Natural killer cell (primary cell): ENCODE measurements at regions not wholly inside any gene's neighbourhood (a gene's known extent, or its start where the extent isn't known, plus 50 kb on each side); places are given as distances from the start of the nearest gene placed in this dataset.

ENCODE experiments used
- ATAC-seq, 3 donors: fragments of 150-1000 bp in 2 of 3; fragments of 200-7000 bp in 1 of 3; cut with Tn5 transposase; 1 replicate in 1 of 3; 2 replicates in 2 of 3; pipeline ENCODE4 v1.10.0; 2021; ENCODE audit warnings: mild to moderate bottlenecking in 2 of 3, moderate library complexity in 2 of 3
- DNase-seq, 2 donors: peaks; one replicate each; pipeline versions ENCODE4 v3.0.0 to v3.0.0-alpha.2; 2013 to 2021; ENCODE audit warnings: mixed read lengths in 1 of 2
- H3K27ac ChIP-seq: one replicate; pipeline ENCODE4 v1.5.1; 2013; ENCODE audit warnings: mild to moderate bottlenecking, low read length
- H3K27me3 ChIP-seq: one replicate; pipeline ENCODE4 v1.6.1; 2013; ENCODE audit warnings: low read length; ENCODE audit not compliant: control insufficient read depth, insufficient read depth
- H3K36me3 ChIP-seq: one replicate; pipeline ENCODE4 v1.6.1; 2013; ENCODE audit warnings: low read length; ENCODE audit not compliant: control insufficient read depth, insufficient read depth
- H3K4me1 ChIP-seq: one replicate; pipeline ENCODE4 v1.6.1; 2013; ENCODE audit warnings: low read length; ENCODE audit not compliant: control insufficient read depth, insufficient read depth
- H3K4me3 ChIP-seq: one replicate; pipeline ENCODE4 v1.5.1; 2013; ENCODE audit warnings: low read length
- H3K9me3 ChIP-seq: one replicate; pipeline ENCODE4 v1.6.1; 2013; ENCODE audit warnings: low read length; ENCODE audit not compliant: control insufficient read depth, insufficient read depth
- H3K27ac Mint-ChIP-seq, 2 donors: one replicate each; pipeline ENCODE4 v1.8.0; 2022; ENCODE audit warnings: mild to moderate bottlenecking in 2 of 2, mixed read lengths in 2 of 2, moderate library complexity in 1 of 2
- H3K27me3 Mint-ChIP-seq, 2 donors: one replicate each; pipeline ENCODE4 v1.8.0; 2022; ENCODE audit warnings: low read depth in 2 of 2, mixed read lengths in 2 of 2
- H3K36me3 Mint-ChIP-seq: one replicate; pipeline ENCODE4 v1.8.0; 2022; ENCODE audit warnings: mixed read lengths
- H3K4me1 Mint-ChIP-seq, 2 donors: one replicate each; pipeline ENCODE4 v1.8.0; 2022; ENCODE audit warnings: mixed read lengths in 2 of 2
- H3K4me3 Mint-ChIP-seq: one replicate; pipeline ENCODE4 v1.8.0; 2022; ENCODE audit warnings: mild to moderate bottlenecking, moderate library complexity, mixed read lengths
- H3K9me3 Mint-ChIP-seq, 2 donors: one replicate each; pipeline ENCODE4 v1.8.0; 2022; ENCODE audit warnings: mixed read lengths in 2 of 2
- WGBS: methylation state at CpG from one replicate; pipeline ENCODE4 v1.1.7; 2013; ENCODE audit warnings: missing lambda C conversion rate; ENCODE audit not compliant: insufficient coverage; 5-methylcytosine and 5-hydroxymethylcytosine counted together
- intact Hi-C: fragments of 100-400 bp; cut with micrococcal nuclease; formaldehyde crosslinking; loops from one replicate; pipeline ENCODE4 v1.14.2; 2022
- TF ChIP-seq, protein P1 (sequence below): fragments of 200-600 bp; IDR thresholded peaks from one replicate; pipeline ENCODE4 v1.8.0; 2022; ENCODE audit warnings: antibody characterized with exemption

GRCh38 chr18:29164020-29164706 lies 987.2 kb upstream of the CDH2 start:
- H3K4me1 ChIP-seq, result no peaks in the 10 kb centered on the region
- Mint-ChIP-seq H3K4me3 (no peak overlapping the region), H3K27me3 (no peaks in the 10 kb centered on the region), H3K27ac (no peak overlapping the region), H3K9me3 (peaks cover 4 to 7% of the 10 kb centered on the region in 2 donors), H3K36me3 (peaks cover 8% of the 10 kb centered on the region), H3K4me1 (no peaks in the 10 kb centered on the region)
- H3K27me3 ChIP-seq, result no peaks in the 10 kb centered on the region
- no peak for DNase-seq
- H3K27ac ChIP-seq, result no peak overlapping the region
- intact Hi-C loops, result no loop called here
- no peaks in the 10 kb centered on the region for H3K36me3 ChIP-seq
- no peak overlapping the region for H3K4me3 ChIP-seq
- 67% methylated on average over 1 of the region's 1 CpG for WGBS
- TF ChIP-seq, protein P1, sequence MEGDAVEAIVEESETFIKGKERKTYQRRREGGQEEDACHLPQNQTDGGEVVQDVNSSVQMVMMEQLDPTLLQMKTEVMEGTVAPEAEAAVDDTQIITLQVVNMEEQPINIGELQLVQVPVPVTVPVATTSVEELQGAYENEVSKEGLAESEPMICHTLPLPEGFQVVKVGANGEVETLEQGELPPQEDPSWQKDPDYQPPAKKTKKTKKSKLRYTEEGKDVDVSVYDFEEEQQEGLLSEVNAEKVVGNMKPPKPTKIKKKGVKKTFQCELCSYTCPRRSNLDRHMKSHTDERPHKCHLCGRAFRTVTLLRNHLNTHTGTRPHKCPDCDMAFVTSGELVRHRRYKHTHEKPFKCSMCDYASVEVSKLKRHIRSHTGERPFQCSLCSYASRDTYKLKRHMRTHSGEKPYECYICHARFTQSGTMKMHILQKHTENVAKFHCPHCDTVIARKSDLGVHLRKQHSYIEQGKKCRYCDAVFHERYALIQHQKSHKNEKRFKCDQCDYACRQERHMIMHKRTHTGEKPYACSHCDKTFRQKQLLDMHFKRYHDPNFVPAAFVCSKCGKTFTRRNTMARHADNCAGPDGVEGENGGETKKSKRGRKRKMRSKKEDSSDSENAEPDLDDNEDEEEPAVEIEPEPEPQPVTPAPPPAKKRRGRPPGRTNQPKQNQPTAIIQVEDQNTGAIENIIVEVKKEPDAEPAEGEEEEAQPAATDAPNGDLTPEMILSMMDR, result no peak
- ATAC-seq, result no peak
- H3K9me3 ChIP-seq, result no peaks in the 10 kb centered on the region

DNA sequence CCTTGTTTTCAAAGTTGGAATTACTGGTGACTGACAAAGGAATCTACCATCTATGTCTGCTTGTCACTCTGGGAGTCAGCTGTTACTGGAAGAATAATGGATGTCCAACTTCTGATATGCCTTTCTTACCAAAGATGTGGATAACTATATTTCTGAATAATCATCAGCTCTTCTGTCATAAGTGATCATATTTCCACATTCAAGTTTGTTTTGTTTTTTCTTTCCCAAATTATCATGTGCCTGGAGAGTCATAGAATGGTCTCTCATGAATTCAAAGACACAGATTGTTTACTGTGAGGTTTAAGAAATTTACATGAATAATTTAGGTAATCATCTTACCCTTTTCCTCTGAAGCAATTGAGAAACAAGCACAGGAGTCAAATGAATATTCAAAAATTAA lies 986.7 kb upstream of the CDH2 start:
- Mint-ChIP-seq H3K4me1 (no peaks in the 10 kb centered on the region), H3K36me3 (peaks cover 2% of the 10 kb centered on the region), H3K27me3 (no peaks in the 10 kb centered on the region), H3K4me3 (no peak overlapping the region), H3K9me3 (peaks cover 0 to 4% of the 10 kb centered on the region in 2 donors), H3K27ac (no peak overlapping the region)
- Histone ChIP-seq H3K36me3 (no peaks in the 10 kb centered on the region), H3K27ac (no peak overlapping the region), H3K27me3 (no peaks in the 10 kb centered on the region), H3K4me3 (no peak overlapping the region), H3K4me1 (no peaks in the 10 kb centered on the region), H3K9me3 (no peaks in the 10 kb centered on the region)
- intact Hi-C loops, result no loop called here
- no peak for DNase-seq
- TF ChIP-seq, protein P1, result no peak
- ATAC-seq, result no peak

- ATAC-seq (no peak), DNase-seq (no peak)
- Histone ChIP-seq H3K27ac (no peak overlapping the region), H3K27me3 (no peaks in the 10 kb centered on the region), H3K4me1 (no peaks in the 10 kb centered on the region), H3K4me3 (no peak overlapping the region), H3K9me3 (no peaks in the 10 kb centered on the region), H3K36me3 (no peaks in the 10 kb centered on the region)
- H3K4me1 Mint-ChIP-seq, result no peaks in the 10 kb centered on the region
- H3K27me3 Mint-ChIP-seq, result no peaks in the 10 kb centered on the region
- no peak overlapping the region for H3K4me3 Mint-ChIP-seq
- intact Hi-C loops, result no loop called here
- H3K9me3 Mint-ChIP-seq, result peaks cover 0 to 2% of the 10 kb centered on the region in 2 donors
- no peak overlapping the region for H3K27ac Mint-ChIP-seq
- TF ChIP-seq, protein P1, result no peak
- no peaks in the 10 kb centered on the region for H3K36me3 Mint-ChIP-seq
Observed at GRCh38 chr18:29161429-29161828, 984.5 kb upstream of the CDH2 start.

DNA sequence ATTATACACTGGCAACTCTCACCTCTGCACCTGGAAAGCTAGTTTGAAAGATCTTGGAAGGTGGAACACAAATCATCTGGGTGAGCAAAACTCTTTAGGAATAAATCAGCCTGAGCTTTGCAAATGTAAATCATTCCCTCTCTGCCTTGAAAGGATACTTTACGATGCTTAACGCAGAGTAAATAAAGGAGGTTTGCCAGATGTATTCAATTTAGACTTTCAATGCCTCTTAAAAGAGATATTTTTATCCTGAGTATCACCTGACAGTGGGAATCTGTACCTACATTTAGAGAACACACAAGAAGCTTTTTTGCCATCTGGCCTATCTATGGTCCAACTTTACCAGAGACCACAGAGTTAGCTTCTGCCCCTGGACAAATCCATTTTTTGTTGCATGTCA lies 983.2 kb upstream of the CDH2 start:
- H3K27me3 Mint-ChIP-seq, result no peaks in the 10 kb centered on the region
- no peaks in the 10 kb centered on the region for H3K36me3 Mint-ChIP-seq
- no peaks in the 10 kb centered on the region for H3K9me3 ChIP-seq
- ATAC-seq, result no peak
- H3K4me3 ChIP-seq, result no peak overlapping the region
- no peaks in the 10 kb centered on the region for H3K4me1 ChIP-seq
- H3K36me3 ChIP-seq, result no peaks in the 10 kb centered on the region
- no peak overlapping the region for H3K4me3 Mint-ChIP-seq
- 40% methylated on average over 2 of the region's 2 CpGs for WGBS
- TF ChIP-seq, protein P1, result no peak
- H3K27ac Mint-ChIP-seq, result no peak overlapping the region
- peaks cover 0 to 2% of the 10 kb centered on the region in 2 donors for H3K9me3 Mint-ChIP-seq
- H3K27me3 ChIP-seq, result no peaks in the 10 kb centered on the region
- intact Hi-C loops, result no loop called here
- no peak for DNase-seq
- H3K4me1 Mint-ChIP-seq, result no peaks in the 10 kb centered on the region
- H3K27ac ChIP-seq, result no peak overlapping the region
